GM21528 (cell line): ENCODE measurements at regions not wholly inside any gene's neighbourhood (a gene's known extent, or its start where the extent isn't known, plus 50 kb on each side); places are given as distances from the start of the nearest gene placed in this dataset.
A peak's percentile ranks its signal among the peaks of the same experiment; 100 is the strongest.

Experiments used
- ATAC-seq: cut with Tn5 transposase; IDR thresholded peaks from one replicate; pipeline ENCODE4 v1.9.1; 2021; ENCODE audit warnings: mild to moderate bottlenecking, moderate library complexity; ENCODE audit not compliant: unreplicated experiment, low FRiP score

DNA sequence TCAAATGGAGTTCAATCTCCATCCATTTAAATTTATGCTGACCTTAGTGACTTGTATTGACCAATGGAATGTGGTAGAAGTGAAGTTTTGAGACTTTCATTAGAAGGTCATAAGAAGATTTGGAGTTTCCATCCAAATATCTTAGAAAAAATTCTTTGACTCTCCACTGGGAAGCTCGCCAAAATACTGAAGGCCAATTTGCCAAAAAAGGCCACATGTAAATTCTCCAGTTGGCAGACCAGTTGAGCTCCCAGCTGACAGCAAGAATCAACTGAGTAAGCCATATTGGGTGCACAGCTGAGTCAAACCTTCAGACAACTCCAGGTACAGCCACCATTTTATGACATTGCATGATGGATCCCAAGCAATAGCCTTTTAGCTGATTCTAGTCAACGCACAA is 228.3 kb upstream of the SETBP1 start:
- ATAC-seq: no peak

DNA sequence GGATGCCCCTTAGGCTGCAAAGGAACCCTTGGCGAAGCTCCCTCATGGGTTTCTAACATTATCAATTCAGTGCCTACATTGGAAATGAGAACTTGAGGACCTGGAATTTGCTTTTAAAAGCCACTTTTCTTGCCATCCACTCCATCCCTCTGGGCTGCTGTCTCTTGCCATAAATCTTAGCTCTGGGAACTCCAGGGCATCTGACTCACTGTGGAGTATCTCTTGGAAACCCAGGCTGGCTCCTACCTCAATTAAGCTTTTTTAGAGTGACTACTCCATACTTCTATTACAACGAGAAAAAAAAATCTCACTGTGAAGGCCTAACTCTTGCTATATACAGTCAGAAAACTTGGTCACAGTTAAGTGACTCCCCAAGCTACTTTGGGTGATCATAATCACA is 227.2 kb upstream of the SETBP1 start:
- ATAC-seq: no peak

DNA sequence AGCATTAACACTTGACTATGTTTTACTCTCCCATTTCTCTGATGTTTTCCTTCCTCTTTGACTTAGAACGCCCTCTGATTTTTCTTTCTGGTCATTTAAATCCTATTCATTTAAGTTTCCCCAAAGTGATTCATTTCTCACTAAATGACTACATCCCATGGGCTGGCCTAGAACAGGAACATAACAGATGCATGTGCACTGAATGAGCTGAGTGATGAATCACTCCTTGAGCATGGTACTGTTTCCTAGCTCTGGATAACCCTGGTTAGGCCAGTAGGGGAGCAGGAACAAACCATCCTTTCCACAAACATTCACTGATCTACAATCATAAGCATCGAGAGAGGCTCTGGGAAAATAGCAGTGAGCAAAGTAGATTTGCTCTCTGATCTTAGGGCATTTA is 221.9 kb upstream of the SETBP1 start:
- ATAC-seq: no peak

DNA sequence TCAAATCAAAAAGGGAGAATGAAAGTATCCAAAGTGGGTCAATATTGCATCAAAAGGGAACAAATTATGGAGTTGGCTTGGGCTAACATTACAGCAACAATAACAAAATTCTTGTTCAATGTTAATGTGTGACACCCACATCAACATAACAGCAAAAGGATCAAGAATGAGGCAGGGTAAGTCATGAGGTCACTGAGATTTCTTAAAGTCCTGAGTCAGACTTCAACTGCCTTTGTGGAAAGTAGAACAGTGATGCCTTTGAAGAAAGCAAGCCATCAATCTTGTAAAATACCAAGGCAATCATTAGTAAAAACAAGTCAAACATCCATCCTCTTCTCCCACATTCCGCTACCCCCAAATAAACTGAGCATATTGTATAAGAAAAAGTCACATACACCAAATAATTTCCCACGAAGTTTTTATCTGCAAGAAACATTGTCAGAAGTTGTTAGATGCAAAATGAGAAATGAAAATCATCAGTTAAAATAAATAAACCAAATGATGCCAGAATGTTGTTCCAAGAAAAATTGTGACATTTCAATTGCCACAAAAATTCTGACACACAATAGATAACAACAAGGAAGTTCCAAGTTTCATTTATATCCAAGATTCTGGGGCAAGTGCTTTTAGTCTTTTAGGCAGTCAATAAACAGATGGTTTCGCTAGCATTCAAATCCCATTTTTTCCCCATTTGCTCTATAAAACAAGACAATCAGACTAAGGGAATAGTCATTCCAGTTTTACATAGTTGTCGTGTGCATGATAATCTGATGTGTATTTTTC is 216.1 kb upstream of the SETBP1 start:
- no peak for ATAC-seq

DNA sequence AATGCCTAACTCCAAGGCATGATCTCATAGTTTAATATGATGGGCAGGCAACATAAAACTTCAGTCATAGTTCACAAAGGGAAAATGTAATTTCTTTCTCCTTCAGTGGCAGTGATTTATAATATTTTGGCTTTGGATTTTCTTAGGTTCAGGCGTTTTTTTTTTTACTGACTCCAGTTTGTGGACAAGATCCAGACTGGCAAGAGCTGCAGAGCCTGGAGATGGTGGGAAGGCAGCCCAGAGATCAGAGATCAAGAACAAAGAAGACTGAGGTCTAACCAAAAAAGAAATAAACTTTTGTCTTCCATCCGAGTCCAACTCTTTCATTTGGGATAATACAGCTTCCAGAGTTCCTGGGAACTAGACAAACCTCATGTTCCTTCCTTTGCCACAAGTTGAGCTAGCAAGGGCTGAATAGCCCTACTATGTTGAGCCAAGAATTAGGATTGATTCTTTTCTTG is 215.3 kb upstream of the SETBP1 start:
- ATAC-seq: no peak

DNA sequence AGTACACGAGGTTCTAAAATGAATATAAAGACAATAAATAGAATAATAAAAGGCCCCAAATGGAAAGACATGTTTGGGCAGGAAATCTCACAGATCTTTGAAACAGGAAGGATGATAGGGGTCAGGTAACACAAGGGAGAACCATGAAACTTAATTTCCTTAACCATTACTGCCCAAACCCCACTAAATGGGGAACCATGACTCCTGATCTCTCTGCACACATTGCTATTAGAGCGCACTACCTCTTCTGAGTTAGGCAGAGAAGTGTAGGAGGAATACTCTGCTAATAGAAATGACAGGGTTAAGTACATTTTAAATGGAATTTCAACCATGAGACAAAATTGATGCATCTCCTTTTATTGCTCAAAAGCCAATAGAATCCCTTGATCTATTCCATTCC is 213.7 kb upstream of the SETBP1 start:
- no peak for ATAC-seq

DNA sequence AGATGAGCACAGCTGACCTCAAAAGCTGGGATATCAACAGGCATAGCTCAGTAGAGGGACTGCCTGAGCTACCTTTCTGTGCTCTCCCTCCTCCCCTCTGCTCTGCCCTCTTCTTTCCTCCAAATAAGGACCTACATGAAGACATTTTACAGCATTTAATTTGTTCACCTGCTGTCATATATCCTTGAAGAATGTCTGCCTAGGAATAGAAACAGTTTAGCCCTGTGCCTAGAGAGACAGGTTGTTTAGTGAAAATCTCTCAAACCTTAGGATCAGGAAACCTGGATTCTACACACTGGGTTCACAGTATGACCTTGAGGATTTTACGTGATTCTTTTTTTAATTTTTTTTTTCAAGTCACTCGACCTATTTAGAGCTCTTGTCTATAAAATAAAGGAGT is 213.0 kb upstream of the SETBP1 start:
- no peak for ATAC-seq

DNA sequence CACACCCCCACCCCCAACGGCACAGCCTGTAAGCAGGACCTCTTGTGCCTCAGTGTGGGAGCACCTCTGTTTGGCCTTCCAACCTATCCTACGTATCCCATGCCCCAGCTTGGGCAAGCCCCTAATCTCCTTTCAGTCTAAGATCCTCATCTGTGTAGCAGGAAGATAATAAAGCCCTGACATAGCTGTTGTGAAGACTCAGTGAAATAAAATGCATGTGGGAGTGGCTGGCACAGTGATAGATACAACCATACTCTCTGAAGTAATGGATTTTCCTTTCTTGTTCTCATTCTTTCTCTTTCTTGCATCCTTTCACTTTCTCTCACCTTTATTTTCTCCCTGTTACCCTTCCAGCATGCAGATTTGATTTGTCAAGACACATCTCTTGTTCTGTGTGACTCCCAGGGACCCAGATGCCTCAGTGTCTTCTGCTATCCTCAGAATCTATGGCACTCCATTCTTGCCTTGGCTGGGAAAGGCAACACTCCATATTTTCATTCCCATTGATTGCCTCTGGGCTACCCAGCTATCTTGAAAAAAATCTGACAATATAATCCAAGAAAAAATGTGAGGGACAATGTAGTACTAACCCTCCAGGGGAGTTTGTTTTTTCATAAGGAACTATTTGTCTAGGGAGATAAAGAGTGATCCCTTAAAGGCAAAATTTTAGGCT is 207.2 kb upstream of the SETBP1 start:
- no peak for ATAC-seq

DNA sequence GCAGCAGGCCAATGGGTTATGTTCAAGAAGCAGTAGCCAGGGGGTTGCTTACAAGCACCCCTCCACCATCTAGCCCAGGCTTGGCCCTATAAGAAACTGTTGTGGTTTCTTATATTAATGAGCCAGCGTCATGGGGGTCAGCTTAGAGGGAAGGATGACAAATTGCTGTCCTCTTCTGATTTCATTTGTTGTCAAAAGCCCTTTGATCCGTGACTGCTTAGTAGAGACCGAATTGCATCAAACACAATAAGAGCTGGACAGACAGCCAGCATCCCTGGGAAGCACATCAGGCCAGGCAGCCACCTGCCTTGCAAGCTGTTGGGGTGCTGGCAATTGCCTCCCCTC is 206.6 kb upstream of the SETBP1 start:
- no peak for ATAC-seq

DNA sequence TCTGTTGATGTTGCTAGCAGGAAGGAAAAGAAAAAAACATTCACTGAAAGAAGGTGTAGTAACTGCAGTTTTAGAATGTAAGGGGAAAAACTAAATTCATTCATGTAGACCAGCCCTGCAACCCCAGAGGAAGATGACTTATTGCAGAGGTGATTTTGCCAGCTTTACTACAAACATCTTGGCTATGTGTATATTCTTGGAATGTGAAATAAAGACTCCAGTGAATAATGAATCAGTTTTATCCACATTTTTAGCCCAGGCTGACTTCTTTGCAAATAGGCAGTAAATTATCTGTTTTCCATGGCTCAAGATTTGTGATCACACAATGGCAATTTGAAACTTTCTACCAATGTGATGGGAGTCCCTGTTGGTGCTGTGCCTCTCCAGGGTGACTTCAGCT is 206.1 kb upstream of the SETBP1 start:
- no peak for ATAC-seq

DNA sequence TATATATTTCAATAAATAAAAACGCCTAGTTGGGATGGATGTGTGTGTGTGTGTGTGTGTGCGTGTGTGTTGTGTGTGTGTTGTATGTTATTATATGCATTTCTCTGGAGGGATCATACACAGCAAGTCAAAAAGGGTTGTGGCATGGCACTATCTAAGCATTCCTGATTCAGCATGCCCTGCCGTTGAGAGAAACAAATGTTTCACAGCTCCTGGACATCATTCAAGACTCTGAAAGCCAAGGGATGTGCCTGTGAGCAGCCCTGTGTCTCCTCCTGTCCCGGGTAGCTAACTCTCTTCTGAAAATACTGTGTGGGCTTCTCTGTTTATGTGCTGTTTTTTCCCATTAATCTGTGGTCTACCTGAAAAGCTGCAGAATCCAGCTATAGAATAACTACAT is 197.9 kb upstream of the SETBP1 start:
- ATAC-seq: no peak

DNA sequence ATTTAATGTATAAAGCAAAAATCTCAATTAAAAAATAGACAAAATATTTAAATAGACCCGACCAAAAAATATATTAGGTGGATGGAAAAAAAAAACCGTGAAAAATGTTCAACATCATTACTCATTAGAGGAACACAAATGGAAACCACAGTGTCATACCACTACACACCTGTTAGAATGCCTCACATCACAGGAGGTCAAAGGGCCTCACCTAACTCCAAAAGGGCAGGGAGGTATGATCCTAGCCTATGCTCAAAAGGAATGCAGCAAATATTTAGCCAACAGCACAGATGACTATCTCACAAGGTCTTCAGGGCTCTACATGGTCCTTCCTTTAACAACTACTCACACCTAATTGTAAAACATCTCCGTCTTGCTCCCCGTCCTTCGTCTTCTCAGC is 185.5 kb upstream of the SETBP1 start:
- ATAC-seq: peak; percentile 58

DNA sequence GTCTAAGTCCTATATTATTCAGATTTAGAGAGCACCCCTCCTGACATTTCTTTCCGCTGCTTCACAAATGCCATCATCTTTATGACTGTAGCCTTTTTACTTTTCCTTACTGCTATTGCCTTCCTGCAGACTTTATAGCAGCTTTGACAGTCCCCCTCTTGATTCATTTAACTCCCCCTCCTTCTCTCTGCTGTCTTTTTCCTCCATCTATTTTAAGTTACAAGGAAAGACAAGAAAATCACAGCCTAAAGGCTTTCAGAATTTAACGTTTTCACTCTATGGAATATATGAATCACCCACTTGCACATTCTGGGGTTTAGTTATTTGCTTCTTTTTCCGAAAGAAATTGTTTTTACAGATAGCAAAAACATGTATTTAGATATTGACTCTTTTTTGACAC is 183.4 kb upstream of the SETBP1 start:
- no peak for ATAC-seq

DNA sequence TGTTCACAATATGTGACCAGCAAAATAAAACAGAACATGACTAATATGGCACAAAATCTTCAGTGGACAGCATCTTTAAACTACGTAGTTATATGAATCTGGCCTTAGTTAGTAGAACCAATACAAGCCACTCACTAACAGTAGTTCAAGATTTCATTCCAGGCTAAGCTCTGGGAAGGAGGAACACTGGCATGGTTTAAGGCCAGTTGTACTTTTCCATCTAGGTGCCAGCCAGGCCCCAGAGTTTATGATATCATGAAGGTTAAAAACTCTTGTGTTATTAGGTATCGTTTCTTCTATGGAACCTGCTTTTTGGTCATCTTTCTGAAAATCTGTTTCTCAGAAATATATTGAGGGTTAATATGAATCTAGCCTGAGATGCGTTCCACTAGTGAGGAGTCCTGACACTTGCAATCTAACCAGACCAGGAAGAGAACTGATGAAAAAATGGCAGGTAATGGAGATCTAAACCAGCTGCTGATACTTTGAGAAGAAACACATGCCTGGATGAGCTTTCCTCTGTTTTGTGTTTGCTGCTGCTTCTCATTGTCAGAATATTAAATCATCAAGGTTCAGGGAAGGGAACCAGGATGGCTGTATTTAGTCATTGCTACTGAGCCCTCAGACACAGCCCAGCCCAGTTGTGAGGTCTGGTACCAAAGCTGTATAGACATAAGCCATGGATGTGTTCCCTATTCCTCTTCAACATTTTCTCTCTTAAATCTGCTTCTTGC is 182.8 kb upstream of the SETBP1 start:
- ATAC-seq: no peak

DNA sequence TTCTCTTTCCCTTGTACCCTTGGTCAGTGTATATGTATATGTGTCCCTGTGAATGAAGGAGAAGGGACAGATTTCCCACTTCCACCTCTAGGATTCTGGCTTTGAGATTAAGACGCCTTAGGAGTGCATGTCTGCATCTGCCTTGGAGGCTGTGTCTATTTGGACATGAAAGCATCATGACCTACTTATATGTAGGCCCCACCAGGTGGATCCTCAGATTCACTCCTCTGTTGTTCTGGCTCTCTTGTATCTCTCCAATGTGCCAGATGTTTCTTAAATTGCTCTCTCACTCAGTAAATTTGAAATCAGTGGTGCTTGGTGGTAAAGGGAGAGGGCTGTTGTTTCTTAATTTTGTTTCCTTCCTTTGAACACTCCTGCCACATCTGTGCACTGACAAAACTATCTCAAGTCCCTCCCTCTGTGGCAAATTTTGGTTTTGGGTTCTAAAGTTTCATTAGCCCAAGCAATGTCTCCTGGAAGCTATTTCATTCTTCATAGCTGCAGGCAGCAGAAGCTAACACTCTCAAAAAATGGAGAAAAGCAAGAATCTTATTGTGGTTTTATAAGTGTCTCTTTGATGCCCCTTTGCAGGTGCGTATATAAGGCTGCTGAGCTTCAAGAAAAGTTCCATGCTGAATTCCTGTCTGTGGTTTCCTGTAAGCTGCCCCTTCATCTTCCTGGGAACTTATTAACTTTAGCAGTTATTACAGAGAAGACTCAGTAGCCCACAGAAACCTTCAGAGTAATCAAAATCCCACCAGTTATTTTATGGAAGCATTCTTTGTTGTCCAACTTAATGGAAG is 179.7 kb upstream of the SETBP1 start:
- no peak for ATAC-seq

DNA sequence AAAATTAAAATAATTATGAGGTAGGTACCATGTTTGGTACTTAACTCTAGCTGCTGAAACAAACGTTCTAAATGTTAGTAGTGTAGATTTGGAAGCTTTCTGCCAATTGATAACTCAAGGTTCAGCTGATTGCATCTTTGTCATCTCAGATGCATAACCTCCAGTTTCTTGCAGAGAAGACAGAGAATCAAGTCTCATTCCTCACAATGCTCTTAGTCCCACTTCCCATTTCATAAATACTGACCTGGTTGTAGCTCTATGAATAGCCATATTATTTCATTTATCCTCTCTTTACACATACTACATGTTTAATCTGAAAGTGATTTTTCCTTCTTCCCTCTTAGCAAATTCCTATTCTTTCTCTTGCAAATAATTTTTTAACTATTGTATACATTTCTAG is 178.5 kb upstream of the SETBP1 start:
- ATAC-seq: no peak

DNA sequence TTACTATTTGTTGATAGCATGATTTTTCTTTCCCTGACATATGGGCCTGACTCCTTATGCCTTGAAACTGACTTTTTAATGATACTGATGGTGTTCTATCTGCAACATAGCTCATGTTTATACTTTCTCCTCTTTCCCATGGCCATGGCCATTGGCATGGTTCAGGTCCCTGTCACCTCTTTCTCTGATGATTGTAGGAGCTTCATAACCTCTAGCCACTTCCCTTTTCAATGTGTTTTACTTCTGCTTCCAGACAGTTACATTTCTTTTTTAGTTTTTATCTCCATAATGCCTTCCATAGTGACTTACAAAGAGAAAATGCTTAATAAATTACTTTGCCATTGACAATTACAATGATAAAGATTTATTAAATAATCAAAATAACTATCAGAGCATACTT is 177.9 kb upstream of the SETBP1 start:
- ATAC-seq: no peak

DNA sequence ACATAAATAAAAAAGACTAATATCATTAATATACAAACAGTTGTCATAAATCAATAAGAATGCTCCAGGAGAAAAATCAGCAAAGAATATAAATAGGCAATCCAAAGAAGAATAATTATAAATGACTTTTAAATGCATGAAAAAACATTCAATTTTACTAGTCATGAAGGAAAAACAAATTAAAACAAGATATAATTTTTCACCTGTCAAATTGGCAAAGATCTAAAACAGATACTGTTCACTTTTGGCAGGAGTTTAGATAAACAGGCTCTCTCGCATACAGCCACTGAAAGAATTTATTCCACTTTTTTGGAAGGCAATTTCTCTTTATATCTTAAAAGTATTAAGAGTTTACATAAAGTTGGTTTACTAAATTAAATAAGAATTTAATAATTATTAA is 176.8 kb upstream of the SETBP1 start:
- no peak for ATAC-seq

DNA sequence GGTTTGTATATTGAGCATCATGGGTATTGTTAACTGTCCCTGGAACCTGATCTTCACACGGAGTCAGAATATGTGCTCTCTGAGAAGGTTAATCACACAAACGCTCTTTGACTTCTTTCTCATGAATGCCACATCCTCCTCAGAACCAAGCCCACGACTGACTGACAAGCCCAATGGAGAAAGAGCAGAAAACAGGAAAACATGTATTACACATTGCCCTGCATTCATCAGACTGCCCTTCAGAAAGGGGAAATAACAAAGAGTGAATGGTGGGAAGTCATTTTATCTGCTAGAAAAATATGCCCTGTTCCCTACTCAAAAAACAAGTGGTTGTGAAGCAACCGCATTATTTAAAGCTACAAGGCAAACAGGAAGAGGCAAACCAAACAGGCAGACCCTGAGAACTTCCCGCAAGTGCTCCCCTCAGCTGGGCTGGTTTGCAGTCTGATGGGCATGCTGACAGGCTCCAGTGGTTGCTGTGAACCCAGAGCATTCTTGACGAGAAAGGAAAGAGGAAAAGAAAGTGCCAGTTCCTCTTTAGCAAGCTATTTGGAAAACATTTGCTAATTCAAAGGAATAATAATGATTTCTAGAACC is 172.9 kb upstream of the SETBP1 start:
- peak; percentile 93 for ATAC-seq

DNA sequence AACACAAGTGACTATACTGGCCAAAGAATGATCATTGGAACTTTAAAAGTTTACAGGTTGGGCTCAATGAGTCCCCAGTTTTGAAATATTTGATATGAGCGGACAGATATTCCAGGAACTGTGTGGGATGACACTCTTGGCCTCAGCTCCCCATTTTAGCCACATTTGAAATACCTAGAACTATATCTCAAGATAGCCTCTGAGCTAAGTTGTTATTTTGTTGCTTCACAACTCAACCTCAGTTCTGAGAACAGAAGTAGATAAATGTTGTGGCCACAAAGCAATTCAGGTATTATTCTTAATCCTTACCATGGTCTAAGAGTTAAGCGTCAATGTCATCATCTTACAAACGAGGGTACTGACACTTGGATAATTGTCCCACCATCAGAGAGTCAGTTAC is 172.2 kb upstream of the SETBP1 start:
- ATAC-seq: peak; percentile 7
